ENCODE measurements at regions not wholly inside any gene's neighbourhood (a gene's known extent, or its start where the extent isn't known, plus 50 kb on each side); places are given as distances from the start of the nearest gene placed in this dataset.

DNA sequence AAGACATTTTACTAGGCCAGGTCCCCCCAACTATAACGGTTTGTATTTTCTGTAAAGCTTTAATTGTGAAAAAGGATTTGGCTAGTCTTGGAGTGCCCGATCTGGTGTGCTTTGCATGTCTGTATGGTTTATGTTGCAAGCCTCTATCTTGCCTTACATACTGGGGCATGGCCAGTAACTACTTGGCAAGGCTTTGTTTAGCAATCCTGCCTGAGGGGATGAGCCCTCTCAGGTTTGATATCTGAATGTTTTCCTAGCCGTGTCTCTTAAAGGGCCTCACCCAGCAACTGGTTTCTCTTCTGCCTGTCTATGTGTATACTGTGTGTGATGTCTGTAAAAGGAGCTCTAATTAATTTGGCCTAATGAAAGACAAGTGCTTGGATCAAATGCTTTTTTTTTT lies 61.3 kb upstream of the SPINK5 start:
- Histone ChIP-seq H3K4me1 (ENCODE audit: low read depth, poor library complexity, severe bottlenecking) (no peaks in the 10 kb centered on the region), H4K20me1 (ENCODE audit: insufficient read depth) (no peaks in the 10 kb centered on the region), H3K27me3 (ENCODE audit: insufficient read depth, low read depth) (no peaks in the 10 kb centered on the region), H3K9ac (no peak overlapping the region), H3K79me2 (ENCODE audit: insufficient read depth, low read depth) (no peaks in the 10 kb centered on the region), H3K4me3 (IDR thresholded peaks at IDR 0.05; ENCODE audit: insufficient read depth, low read depth, low read length) (no peak overlapping the region), H2AFZ (ENCODE audit: low read depth) (no peak overlapping the region), H3K4me2 (no peak overlapping the region), H3K27ac (no peak overlapping the region), H3K36me3 (ENCODE audit: insufficient read depth) (no peaks in the 10 kb centered on the region)
- TF ChIP-seq, protein P1, sequence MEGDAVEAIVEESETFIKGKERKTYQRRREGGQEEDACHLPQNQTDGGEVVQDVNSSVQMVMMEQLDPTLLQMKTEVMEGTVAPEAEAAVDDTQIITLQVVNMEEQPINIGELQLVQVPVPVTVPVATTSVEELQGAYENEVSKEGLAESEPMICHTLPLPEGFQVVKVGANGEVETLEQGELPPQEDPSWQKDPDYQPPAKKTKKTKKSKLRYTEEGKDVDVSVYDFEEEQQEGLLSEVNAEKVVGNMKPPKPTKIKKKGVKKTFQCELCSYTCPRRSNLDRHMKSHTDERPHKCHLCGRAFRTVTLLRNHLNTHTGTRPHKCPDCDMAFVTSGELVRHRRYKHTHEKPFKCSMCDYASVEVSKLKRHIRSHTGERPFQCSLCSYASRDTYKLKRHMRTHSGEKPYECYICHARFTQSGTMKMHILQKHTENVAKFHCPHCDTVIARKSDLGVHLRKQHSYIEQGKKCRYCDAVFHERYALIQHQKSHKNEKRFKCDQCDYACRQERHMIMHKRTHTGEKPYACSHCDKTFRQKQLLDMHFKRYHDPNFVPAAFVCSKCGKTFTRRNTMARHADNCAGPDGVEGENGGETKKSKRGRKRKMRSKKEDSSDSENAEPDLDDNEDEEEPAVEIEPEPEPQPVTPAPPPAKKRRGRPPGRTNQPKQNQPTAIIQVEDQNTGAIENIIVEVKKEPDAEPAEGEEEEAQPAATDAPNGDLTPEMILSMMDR (conservative IDR thresholded peaks at IDR 0.05; ENCODE audit: low read depth, low read length) = no peak

DNA sequence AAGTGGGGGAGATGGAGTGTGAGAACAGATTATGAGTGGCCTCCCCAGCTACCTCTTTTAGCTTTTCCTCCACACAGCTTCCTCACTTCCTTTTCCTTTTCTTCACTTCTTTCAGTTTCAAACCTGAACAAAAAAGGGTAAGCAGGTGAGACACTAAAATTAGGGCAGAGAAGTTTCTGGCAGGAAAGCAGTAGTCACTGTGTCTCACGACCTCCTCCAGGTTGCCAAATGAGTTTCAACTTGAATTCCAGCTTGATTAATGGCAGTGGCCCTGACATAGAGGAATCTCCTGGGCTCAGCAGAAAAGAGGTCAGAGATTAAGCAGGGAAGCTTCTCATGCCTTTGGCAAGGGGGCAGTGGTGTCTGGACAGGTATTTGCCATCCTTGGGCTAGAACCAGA lies 63.7 kb upstream of the SPINK5 start:
- Histone ChIP-seq H3K79me2 (ENCODE audit: insufficient read depth, low read depth) (no peaks in the 10 kb centered on the region), H3K27ac (no peak overlapping the region), H3K36me3 (ENCODE audit: insufficient read depth) (no peaks in the 10 kb centered on the region), H2AFZ (ENCODE audit: low read depth) (no peak overlapping the region), H4K20me1 (ENCODE audit: insufficient read depth) (no peaks in the 10 kb centered on the region), H3K4me3 (IDR thresholded peaks at IDR 0.05; ENCODE audit: insufficient read depth, low read depth, low read length) (no peak overlapping the region), H3K4me1 (ENCODE audit: low read depth, poor library complexity, severe bottlenecking) (no peaks in the 10 kb centered on the region), H3K27me3 (ENCODE audit: insufficient read depth, low read depth) (no peaks in the 10 kb centered on the region), H3K4me2 (no peak overlapping the region), H3K9ac (no peak overlapping the region)
- TF ChIP-seq, protein P1 (conservative IDR thresholded peaks at IDR 0.05; ENCODE audit: low read depth, low read length) = no peak

DNA sequence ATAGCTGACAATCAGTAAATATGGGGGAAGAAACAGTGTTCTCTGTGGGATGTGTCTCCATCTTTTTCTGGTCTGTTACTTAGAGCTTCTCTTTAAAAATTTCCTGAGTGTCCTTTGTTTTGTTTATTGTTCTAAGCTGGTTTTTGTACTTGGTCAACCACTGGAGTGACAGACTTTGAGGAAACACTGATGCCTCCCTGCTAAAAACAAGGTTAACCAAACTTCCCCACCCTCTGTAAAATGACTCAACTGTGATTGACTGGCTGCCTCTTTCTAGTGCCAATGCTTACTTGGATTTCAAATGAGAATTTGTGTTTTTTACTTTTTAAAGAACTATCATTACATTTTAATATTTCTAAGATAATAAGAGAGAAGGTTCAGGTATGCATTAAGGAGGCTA lies 65.1 kb upstream of the SPINK5 start:
- Histone ChIP-seq H3K27ac (no peak overlapping the region), H3K79me2 (ENCODE audit: insufficient read depth, low read depth) (no peaks in the 10 kb centered on the region), H3K4me1 (ENCODE audit: low read depth, poor library complexity, severe bottlenecking) (no peaks in the 10 kb centered on the region), H3K36me3 (ENCODE audit: insufficient read depth) (no peaks in the 10 kb centered on the region), H2AFZ (ENCODE audit: low read depth) (no peak overlapping the region), H3K4me3 (IDR thresholded peaks at IDR 0.05; ENCODE audit: insufficient read depth, low read depth, low read length) (no peak overlapping the region), H3K4me2 (no peak overlapping the region), H4K20me1 (ENCODE audit: insufficient read depth) (no peaks in the 10 kb centered on the region), H3K27me3 (ENCODE audit: insufficient read depth, low read depth) (no peaks in the 10 kb centered on the region), H3K9ac (no peak overlapping the region)
- TF ChIP-seq, protein P1 (conservative IDR thresholded peaks at IDR 0.05; ENCODE audit: low read depth, low read length) = no peak

DNA sequence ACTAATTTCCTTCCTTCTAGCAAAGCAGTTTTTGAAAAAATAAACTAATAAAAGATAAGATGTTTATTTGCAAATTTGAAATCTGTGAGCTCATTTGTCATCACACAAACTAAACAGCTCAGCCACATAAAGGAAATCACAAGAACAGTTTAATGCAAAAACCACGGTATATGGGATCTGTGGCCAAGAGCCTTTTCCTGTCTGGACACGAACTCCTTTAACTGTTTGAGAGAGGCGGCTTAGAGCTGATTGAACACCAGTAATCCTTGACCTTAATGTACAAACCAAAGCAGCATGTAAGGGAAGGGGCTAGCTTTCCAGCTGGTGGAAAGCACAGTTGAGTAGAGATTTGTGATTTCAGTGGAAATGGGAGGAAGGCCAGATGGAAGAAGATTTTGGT lies 66.3 kb upstream of the SPINK5 start:
- Histone ChIP-seq H3K79me2 (ENCODE audit: insufficient read depth, low read depth) (no peaks in the 10 kb centered on the region), H3K9ac (no peak overlapping the region), H2AFZ (ENCODE audit: low read depth) (no peak overlapping the region), H3K4me1 (ENCODE audit: low read depth, poor library complexity, severe bottlenecking) (no peaks in the 10 kb centered on the region), H4K20me1 (ENCODE audit: insufficient read depth) (no peaks in the 10 kb centered on the region), H3K4me2 (no peak overlapping the region), H3K27ac (no peak overlapping the region), H3K36me3 (ENCODE audit: insufficient read depth) (no peaks in the 10 kb centered on the region), H3K27me3 (ENCODE audit: insufficient read depth, low read depth) (no peaks in the 10 kb centered on the region), H3K4me3 (IDR thresholded peaks at IDR 0.05; ENCODE audit: insufficient read depth, low read depth, low read length) (no peak overlapping the region)
- TF ChIP-seq, protein P1 (conservative IDR thresholded peaks at IDR 0.05; ENCODE audit: low read depth, low read length) = no peak

DNA sequence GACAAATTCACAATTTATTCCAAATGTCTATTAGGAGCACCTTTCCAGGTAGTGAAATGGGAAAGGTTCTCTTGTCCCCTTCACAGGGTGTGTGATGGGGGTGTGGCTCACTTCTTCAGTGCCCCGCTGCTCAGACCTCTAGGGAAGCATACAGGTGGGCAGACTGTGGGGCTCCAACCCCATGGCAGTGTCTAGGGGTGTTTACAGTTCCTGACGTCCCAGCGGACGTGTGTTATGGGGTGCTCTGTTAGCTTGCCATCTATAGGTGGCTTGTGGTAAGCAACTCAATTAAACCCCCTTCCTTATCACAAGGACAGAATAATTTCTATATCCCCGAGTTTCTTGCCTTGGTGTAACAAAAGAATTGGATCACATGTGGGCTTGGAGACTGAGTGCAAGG lies 67.4 kb upstream of the SPINK5 start:
- no peak overlapping the region for H3K4me3 ChIP-seq (IDR thresholded peaks at IDR 0.05; ENCODE audit: insufficient read depth, low read depth, low read length)
- no peaks in the 10 kb centered on the region for H3K79me2 ChIP-seq (ENCODE audit: insufficient read depth, low read depth)
- no peaks in the 10 kb centered on the region for H4K20me1 ChIP-seq (ENCODE audit: insufficient read depth)
- no peak overlapping the region for H3K4me2 ChIP-seq
- H3K36me3 ChIP-seq (ENCODE audit: insufficient read depth) = no peaks in the 10 kb centered on the region
- H3K27me3 ChIP-seq (ENCODE audit: insufficient read depth, low read depth) = no peaks in the 10 kb centered on the region
- TF ChIP-seq, protein P1 (conservative IDR thresholded peaks at IDR 0.05; ENCODE audit: low read depth, low read length) = no peak
- no peak overlapping the region for H3K27ac ChIP-seq
- H3K9ac ChIP-seq = no peak overlapping the region
- H3K4me1 ChIP-seq (ENCODE audit: low read depth, poor library complexity, severe bottlenecking) = no peaks in the 10 kb centered on the region
- no peak overlapping the region for H2AFZ ChIP-seq (ENCODE audit: low read depth)

All from KMS-11 (cell line).